Endothelial cell of umbilical vein (primary cell): ENCODE measurements at regions not wholly inside any gene's neighbourhood (a gene's known extent, or its start where the extent isn't known, plus 50 kb on each side); places are given as distances from the start of the nearest gene placed in this dataset.

Experiments used
- BruUV-seq: library from RNA; stranded (reverse); fragments of 400-500 nt; replicated peaks from 2 replicates; lab custom pipeline; 2021; lab: Mats Ljungman, UMichigan
- CTCF ChIA-PET: fragments of 300-600, 350-600 bp; sonication (Branson Sonifier 250); formaldehyde crosslinking; loops from one replicate; lab custom pipeline; 2021; ENCODE audit warnings: antibody characterized with exemption, inconsistent platforms; lab: Charles Lee
- POLR2A ChIA-PET: fragments of 300-600, 350-600 bp; sonication (Branson Sonifier 250); formaldehyde crosslinking; loops from one replicate; lab custom pipeline; 2021; ENCODE audit warnings: antibody characterized with exemption, inconsistent platforms; lab: Charles Lee
- DNase-seq: peaks from one replicate; pipeline ENCODE4 v3.0.0-alpha.2; 2011; ENCODE audit warnings: low read depth, low spot score
- FAIRE-seq: peaks from 2 replicates; lab custom pipeline; 2011; peaks lifted over from hg19 to GRCh38; lab: Jason Lieb, UNC
- H2AFZ ChIP-seq: 2 replicates; pipeline ENCODE4 v1.6.0; 2012; ENCODE audit warnings: low read depth, low read length, control low read depth, inconsistent platforms
- H3K27ac ChIP-seq: 2 replicates; pipeline ENCODE4 v1.5.1; 2011; ENCODE audit warnings: low read depth, mild to moderate bottlenecking, control low read depth, low read length, moderate library complexity; ENCODE audit not compliant: insufficient read depth
- H3K27me3 ChIP-seq, 2 experiments: 2 replicates each; pipeline versions ENCODE4 v1.6.0 to v1.6.1; 2011; ENCODE audit warnings: low read length in 2 of 2, mixed read lengths in 1 of 2; ENCODE audit not compliant: control insufficient read depth in 2 of 2, insufficient read depth in 2 of 2
- H3K36me3 ChIP-seq, 2 experiments: 2 replicates in 1 of 2; 3 replicates in 1 of 2; pipeline ENCODE4 v1.5.1; 2011; ENCODE audit warnings: low read length in 2 of 2, mild to moderate bottlenecking in 1 of 2, moderate library complexity in 1 of 2; ENCODE audit not compliant: control insufficient read depth in 2 of 2, insufficient read depth in 2 of 2; ENCODE audit errors: extremely low read depth in 1 of 2
- H3K4me1 ChIP-seq: 3 replicates; pipeline ENCODE4 v1.5.1; 2011; ENCODE audit warnings: mild to moderate bottlenecking, low read length; ENCODE audit not compliant: control insufficient read depth, insufficient read depth; ENCODE audit errors: extremely low read depth
- H3K4me2 ChIP-seq: 2 replicates; pipeline ENCODE4 v1.6.1; 2011; ENCODE audit warnings: low read length, control low read depth, mixed read lengths; ENCODE audit not compliant: insufficient read depth
- H3K4me3 ChIP-seq, 3 experiments: fragments of 200-600 bp in 1 of 3; sonication (generic), shearing (Covaris generic) in 1 of 3; replicated peaks in 1 of 3; 2 replicates each; pipeline ENCODE4 v1.5.1; 2011 to 2016; ENCODE audit warnings: control low read depth in 3 of 3, low read length in 3 of 3, mild to moderate bottlenecking in 2 of 3, inconsistent platforms in 1 of 3, low read depth in 1 of 3, moderate library complexity in 1 of 3; ENCODE audit not compliant: insufficient read depth in 1 of 3
- H3K79me2 ChIP-seq: 2 replicates; pipeline ENCODE4 v1.6.0; 2012; ENCODE audit warnings: low read length, inconsistent platforms; ENCODE audit not compliant: control insufficient read depth, insufficient read depth
- H3K9ac ChIP-seq: replicated peaks from 2 replicates; pipeline ENCODE3; 2011; ENCODE audit warnings: low read length, control low read depth; ENCODE audit not compliant: insufficient read depth; ENCODE audit errors: extremely low read depth
- H3K9me1 ChIP-seq: replicated peaks from 3 replicates; pipeline ENCODE4 v1.6.0; 2011; ENCODE audit warnings: mild to moderate bottlenecking, low read length; ENCODE audit not compliant: control insufficient read depth, insufficient read depth; ENCODE audit errors: extremely low read depth
- H3K9me3 ChIP-seq: replicated peaks from 2 replicates; pipeline ENCODE4 v1.5.1; 2012; ENCODE audit warnings: low read length, inconsistent platforms; ENCODE audit not compliant: control insufficient read depth, insufficient read depth
- H4K20me1 ChIP-seq: replicated peaks from 2 replicates; pipeline ENCODE3; 2011; ENCODE audit warnings: mild to moderate bottlenecking, low read length; ENCODE audit not compliant: control insufficient read depth, insufficient read depth; ENCODE audit errors: extremely low read depth
- CTCF ChIP-seq, 2 donors: IDR thresholded peaks; 1 replicate in 1 of 2; 2 replicates in 1 of 2; pipeline ENCODE4 v1.5.1; 2011; ENCODE audit warnings: low read length in 2 of 2, mild to moderate bottlenecking in 2 of 2, moderate library complexity in 2 of 2, control low read depth in 1 of 2, inconsistent platforms in 1 of 2, low read depth in 1 of 2; ENCODE audit not compliant: insufficient read depth in 1 of 2; ENCODE audit errors: extremely low read depth in 1 of 2
- EZH2 ChIP-seq: IDR thresholded peaks from 2 replicates; pipeline ENCODE4 v1.6.1; 2012; ENCODE audit warnings: borderline replicate concordance, low read depth, mild to moderate bottlenecking, moderate library complexity, low read length, inconsistent platforms; ENCODE audit not compliant: severe bottlenecking
- FOS ChIP-seq: IDR thresholded peaks from 2 replicates; pipeline ENCODE4 v1.6.1; 2011; ENCODE audit warnings: mild to moderate bottlenecking, low read length, moderate library complexity, borderline replicate concordance; ENCODE audit not compliant: insufficient read depth
- GATA2 ChIP-seq: IDR thresholded peaks from 2 replicates; pipeline ENCODE4 v1.7.0; 2011; ENCODE audit warnings: low read depth, mild to moderate bottlenecking, moderate library complexity, mixed read lengths, low read length; ENCODE audit not compliant: insufficient read length, insufficient read depth
- JUN ChIP-seq: IDR thresholded peaks from 2 replicates; pipeline ENCODE4 v1.6.1; 2011; ENCODE audit warnings: borderline replicate concordance, low read depth; ENCODE audit not compliant: insufficient read length, insufficient read depth
- MAX ChIP-seq: IDR thresholded peaks from 2 replicates; pipeline ENCODE4 v1.6.1; 2011; ENCODE audit not compliant: insufficient read depth, insufficient read length
- MYC ChIP-seq: IDR thresholded peaks from one replicate; pipeline ENCODE4 v1.6.1; 2011; ENCODE audit warnings: mild to moderate bottlenecking, low read depth, low read length
- POLR2A ChIP-seq: IDR thresholded peaks from 2 replicates; pipeline ENCODE4 v1.6.1; 2012; ENCODE audit warnings: low read depth, mild to moderate bottlenecking, control low read depth, low read length
- POLR2AphosphoS5 ChIP-seq: IDR thresholded peaks from 2 replicates; pipeline ENCODE4 v1.6.1; 2012; ENCODE audit warnings: low read depth, mild to moderate bottlenecking, control low read depth, low read length, moderate library complexity; ENCODE audit not compliant: insufficient read depth
- dilution Hi-C: fragments of 300-500 bp; cut with MboI; formaldehyde crosslinking; loops from one replicate; pipeline ENCODE4 v1.15.0; 2019; ENCODE audit warnings: low sequenced_read_pairs; ENCODE audit not compliant: extremely low pct_ligation_motif_present
- intact Hi-C: fragments of 100-400 bp; cut with micrococcal nuclease; formaldehyde crosslinking; loops from one replicate; pipeline ENCODE4 v1.10.0; 2022

GRCh38 chr21:16455978-16456377 lies 726.2 kb downstream of the USP25 start:
- H3K9me3 ChIP-seq = no peaks in the 10 kb centered on the region
- H3K36me3 ChIP-seq = no peaks in the 10 kb centered on the region
- no peak overlapping the region for H2AFZ ChIP-seq
- intact Hi-C loops = loop anchor here (2.0 kb wide), 1 partner anchor 589 kb away; no protein-coding TSS in a partner anchor
- no peaks in the 10 kb centered on the region for H3K4me1 ChIP-seq
- H3K9ac ChIP-seq = no peak overlapping the region
- H3K4me3 ChIP-seq = no peak overlapping the region
- H4K20me1 ChIP-seq = peaks cover 3% of the 10 kb centered on the region
- H3K9me1 ChIP-seq = no peaks in the 10 kb centered on the region
- DNase-seq (no peak), FAIRE-seq (no peak)
- peaks cover 34% of the 10 kb centered on the region for H3K79me2 ChIP-seq
- BruUV-seq = no TSS peak
- POLR2A ChIA-PET = no interaction called here
- CTCF ChIA-PET = interaction anchor here (2.1 kb wide), 1 partner anchor 9 kb away, joined by 10 read pairs; no protein-coding TSS in a partner anchor
- no peak overlapping the region for H3K4me2 ChIP-seq
- no peak overlapping the region for H3K27ac ChIP-seq
- no peaks in the 10 kb centered on the region for H3K27me3 ChIP-seq
- dilution Hi-C loops = no loop called here
- TF ChIP-seq MAX (no peak), JUN (no peak), CTCF (IDR thresholded peaks at IDR 0.05; ENCODE audit: extremely low read depth in 1 of 2, insufficient read depth in 1 of 2, low read depth in 1 of 2, low read length in 2 of 2) (no peak), FOS (no peak), GATA2 (no peak), EZH2 (no peak), POLR2AphosphoS5 (no peak), MYC (no peak), POLR2A (no peak)
